SU-DHL-6 (cell line): ENCODE measurements at regions not wholly inside any gene's neighbourhood (a gene's known extent, or its start where the extent isn't known, plus 50 kb on each side); places are given as distances from the start of the nearest gene placed in this dataset.

Source experiments
- H2AFZ ChIP-seq: fragments of 200-600 bp; sonication (generic); 2 replicates; pipeline ENCODE4 v1.6.1; 2014; ENCODE audit warnings: low read depth, mild to moderate bottlenecking, moderate library complexity, mixed read lengths, antibody characterized with exemption, low read length; ENCODE audit not compliant: severe bottlenecking
- H3F3A ChIP-seq: fragments of 200-600 bp; shearing (Covaris generic); 2 replicates; pipeline ENCODE4 v1.6.0; 2016; ENCODE audit warnings: antibody characterized with exemption, mild to moderate bottlenecking; ENCODE audit not compliant: insufficient read depth
- H3K27ac ChIP-seq: fragments of 200-600 bp; sonication (generic); 2 replicates; pipeline ENCODE4 v1.5.1; 2016; ENCODE audit warnings: low read depth, mild to moderate bottlenecking, low read length, moderate library complexity, mixed read lengths
- H3K27me3 ChIP-seq: fragments of 200-600 bp; sonication (generic), shearing (Covaris generic); 2 replicates; pipeline ENCODE4 v1.6.0; 2014; ENCODE audit warnings: mild to moderate bottlenecking, low read length
- H3K36me3 ChIP-seq: fragments of 200-600 bp; sonication (generic); 2 replicates; pipeline ENCODE4 v1.6.1; 2014; ENCODE audit warnings: mild to moderate bottlenecking, low read length, mixed read lengths
- H3K4me2 ChIP-seq: fragments of 300-600, 200-600 bp; shearing (Covaris generic), sonication (generic); 2 replicates; pipeline ENCODE4 v1.6.0; 2014; ENCODE audit warnings: low read length, low read depth, mild to moderate bottlenecking; ENCODE audit not compliant: poor library complexity, severe bottlenecking
- H3K4me3 ChIP-seq: fragments of 200-600 bp; sonication (generic); 2 replicates; pipeline ENCODE4 v1.5.1; 2014; ENCODE audit warnings: antibody characterized with exemption, low read length, mild to moderate bottlenecking, mixed read lengths; ENCODE audit not compliant: insufficient read depth, poor library complexity, severe bottlenecking
- H3K79me2 ChIP-seq: fragments of 200-600 bp; sonication (generic); 2 replicates; pipeline ENCODE4 v1.6.1; 2014; ENCODE audit warnings: mild to moderate bottlenecking, low read length, moderate library complexity; ENCODE audit not compliant: insufficient read depth
- H3K9ac ChIP-seq: fragments of 200-600 bp; sonication (generic); 2 replicates; pipeline ENCODE4 v1.7.0; 2014; ENCODE audit warnings: mild to moderate bottlenecking, low read length
- H3K9me2 ChIP-seq: fragments of 200-600 bp; sonication (generic); replicated peaks from 2 replicates; pipeline ENCODE4 v1.6.1; 2014; ENCODE audit warnings: low read length; ENCODE audit not compliant: insufficient read depth
- H3K9me3 ChIP-seq: fragments of 200-600 bp; sonication (generic); 2 replicates; pipeline ENCODE4 v1.6.1; 2014; ENCODE audit warnings: low read length, mixed read lengths; ENCODE audit not compliant: insufficient read depth
- H4K20me1 ChIP-seq: fragments of 200-600 bp; sonication (generic); 2 replicates; pipeline ENCODE4 v1.6.1; 2014; ENCODE audit warnings: low read depth, mild to moderate bottlenecking, antibody characterized with exemption, low read length, moderate library complexity, mixed read lengths
- CTCF ChIP-seq: fragments of 200-600 bp; sonication (generic); IDR thresholded peaks from one replicate; pipeline ENCODE4 v1.5.1; 2017; ENCODE audit warnings: antibody characterized with exemption, mild to moderate bottlenecking, low read length, moderate library complexity; ENCODE audit not compliant: insufficient read depth, poor library complexity, severe bottlenecking
- EZH2phosphoT487 ChIP-seq: fragments of 200-600 bp; sonication (generic), shearing (Covaris generic); conservative IDR thresholded peaks from 2 replicates; pipeline ENCODE4 v1.6.1; 2018; ENCODE audit warnings: mild to moderate bottlenecking, antibody characterized with exemption, low read length, moderate library complexity, mixed read lengths

GRCh38 chr5:72673623-72674022 is 142.8 kb upstream of the TNPO1 start:
- no peak overlapping the region for H3K4me2 ChIP-seq
- H2AFZ ChIP-seq = no peak overlapping the region
- no peak for TF ChIP-seq CTCF
- TF ChIP-seq EZH2phosphoT487 = no peak

GRCh38 chr5:72673180-72673579 is 143.3 kb upstream of the TNPO1 start:
- TF ChIP-seq EZH2phosphoT487 (no peak), CTCF (no peak)
- Histone ChIP-seq H3K79me2 (no peaks in the 10 kb centered on the region), H4K20me1 (no peaks in the 10 kb centered on the region), H3K27ac (no peak overlapping the region), H3K4me3 (no peak overlapping the region), H2AFZ (no peak overlapping the region), H3K27me3 (no peaks in the 10 kb centered on the region), H3K9ac (no peak overlapping the region), H3K4me2 (no peak overlapping the region), H3K9me3 (no peaks in the 10 kb centered on the region), H3K9me2 (no peaks in the 10 kb centered on the region), H3K36me3 (no peaks in the 10 kb centered on the region), H3F3A (no peaks in the 10 kb centered on the region)

More at GRCh38 chr5:72673623-72674022, 142.8 kb upstream of the TNPO1 start:
- no peaks in the 10 kb centered on the region for H3K27me3 ChIP-seq
- no peaks in the 10 kb centered on the region for H3F3A ChIP-seq
- no peaks in the 10 kb centered on the region for H3K36me3 ChIP-seq
- H4K20me1 ChIP-seq = no peaks in the 10 kb centered on the region
- no peaks in the 10 kb centered on the region for H3K9me2 ChIP-seq
- no peak overlapping the region for H3K9ac ChIP-seq
- H3K4me3 ChIP-seq = no peak overlapping the region
- H3K27ac ChIP-seq = no peak overlapping the region
- H3K9me3 ChIP-seq = no peaks in the 10 kb centered on the region
- H3K79me2 ChIP-seq = no peaks in the 10 kb centered on the region

GRCh38 chr5:72667708-72668107 is 148.8 kb upstream of the TNPO1 start:
- H3K4me2 ChIP-seq = no peak overlapping the region
- no peaks in the 10 kb centered on the region for H3K9me2 ChIP-seq
- TF ChIP-seq EZH2phosphoT487 = no peak
- no peak for TF ChIP-seq CTCF
- H3K4me3 ChIP-seq = no peak overlapping the region
- H3K27me3 ChIP-seq = no peaks in the 10 kb centered on the region
- no peak overlapping the region for H3K27ac ChIP-seq
- H2AFZ ChIP-seq = no peak overlapping the region
- no peaks in the 10 kb centered on the region for H3K36me3 ChIP-seq
- H3K79me2 ChIP-seq = no peaks in the 10 kb centered on the region
- H3K9ac ChIP-seq = no peak overlapping the region
- H3K9me3 ChIP-seq = no peaks in the 10 kb centered on the region
- no peaks in the 10 kb centered on the region for H3F3A ChIP-seq
- H4K20me1 ChIP-seq = no peaks in the 10 kb centered on the region

GRCh38 chr5:72662936-72663335 is 153.5 kb upstream of the TNPO1 start:
- H2AFZ ChIP-seq = no peak overlapping the region
- H3K79me2 ChIP-seq = no peaks in the 10 kb centered on the region
- no peaks in the 10 kb centered on the region for H3K27me3 ChIP-seq
- no peaks in the 10 kb centered on the region for H3F3A ChIP-seq
- no peak overlapping the region for H3K9ac ChIP-seq
- H3K4me2 ChIP-seq = no peak overlapping the region
- H3K9me2 ChIP-seq = no peaks in the 10 kb centered on the region
- no peaks in the 10 kb centered on the region for H3K9me3 ChIP-seq
- H3K4me3 ChIP-seq = no peak overlapping the region
- H4K20me1 ChIP-seq = no peaks in the 10 kb centered on the region
- H3K36me3 ChIP-seq = no peaks in the 10 kb centered on the region
- TF ChIP-seq CTCF (no peak), EZH2phosphoT487 (no peak)
- H3K27ac ChIP-seq = no peak overlapping the region
